GM21529 (cell line): ENCODE measurements at regions not wholly inside any gene's neighbourhood (a gene's known extent, or its start where the extent isn't known, plus 50 kb on each side); places are given as distances from the start of the nearest gene placed in this dataset.

ENCODE experiments used
- ATAC-seq: cut with Tn5 transposase; IDR thresholded peaks from one replicate; pipeline ENCODE4 v1.9.1; 2021; ENCODE audit not compliant: unreplicated experiment

DNA sequence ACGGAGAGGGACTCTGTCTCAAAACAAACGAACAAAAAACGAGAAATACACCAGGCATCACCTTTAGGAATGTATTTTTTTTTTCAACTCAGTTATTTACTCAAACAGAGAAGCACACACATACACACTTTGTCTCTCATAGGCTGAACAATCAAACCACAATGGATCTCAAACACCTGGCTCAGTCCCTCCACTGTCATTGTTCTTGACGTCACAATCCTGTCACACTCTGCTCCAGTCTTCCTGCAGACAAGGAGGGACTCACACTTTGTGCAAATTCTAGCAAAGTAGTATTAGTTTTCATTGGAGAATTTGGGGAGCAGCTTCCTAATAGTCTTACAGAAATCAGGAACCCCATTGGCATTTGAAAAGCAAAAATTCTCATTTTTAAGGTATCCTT, 727.8 kb downstream of the BCL11B start:
- ATAC-seq, result no peak

- no peak for ATAC-seq
Observed at GRCh38 chr14:98545181-98545580, 726.8 kb downstream of the BCL11B start.

DNA sequence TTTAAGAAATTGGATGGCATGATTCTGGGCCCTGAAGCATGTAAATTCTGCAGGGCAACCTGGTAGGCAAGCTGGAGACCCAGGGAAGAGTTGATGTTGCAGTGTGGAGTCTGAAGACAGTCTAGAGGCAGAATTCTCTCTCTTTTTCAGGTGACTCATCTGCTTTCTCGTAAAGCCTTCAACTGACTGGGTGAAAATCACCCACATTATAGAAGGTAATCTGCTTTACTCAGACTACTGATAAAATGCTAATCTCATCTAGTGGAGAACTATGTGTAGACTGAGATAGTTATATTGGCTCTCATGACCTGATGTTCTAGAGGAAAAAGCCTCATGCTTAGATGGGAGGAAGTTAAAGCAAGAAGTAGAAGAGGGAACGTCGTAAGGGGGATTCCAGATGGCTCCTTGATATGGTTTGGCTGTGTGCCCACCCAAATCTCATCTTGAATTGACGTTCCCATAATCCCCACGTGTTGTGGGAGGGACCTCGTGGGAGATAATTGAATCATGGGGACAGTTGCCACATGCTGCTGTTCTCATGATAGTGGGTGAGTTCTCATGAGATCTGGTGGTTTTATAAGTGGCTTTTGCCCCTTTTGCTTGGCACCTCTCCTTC, 723.8 kb downstream of the BCL11B start:
- ATAC-seq, result no peak

DNA sequence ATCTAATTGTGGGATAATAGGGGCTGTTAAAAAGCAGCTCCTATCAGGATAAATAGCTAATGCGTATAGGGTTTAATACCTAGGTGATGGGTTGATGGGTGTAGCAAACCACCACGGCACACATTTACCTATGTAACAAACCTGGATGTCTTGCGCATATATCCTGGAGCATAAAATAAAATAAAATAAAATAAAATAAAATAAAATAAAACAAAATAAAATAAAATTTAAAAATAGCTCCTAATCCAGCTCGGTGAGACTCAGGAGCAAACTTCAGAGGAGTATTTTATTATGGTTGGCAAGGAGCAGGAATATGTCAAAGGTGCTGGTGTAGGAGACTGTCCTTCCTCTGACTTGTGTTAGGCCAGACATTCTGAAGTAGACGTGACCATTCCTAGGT, 721.0 kb downstream of the BCL11B start:
- no peak for ATAC-seq

DNA sequence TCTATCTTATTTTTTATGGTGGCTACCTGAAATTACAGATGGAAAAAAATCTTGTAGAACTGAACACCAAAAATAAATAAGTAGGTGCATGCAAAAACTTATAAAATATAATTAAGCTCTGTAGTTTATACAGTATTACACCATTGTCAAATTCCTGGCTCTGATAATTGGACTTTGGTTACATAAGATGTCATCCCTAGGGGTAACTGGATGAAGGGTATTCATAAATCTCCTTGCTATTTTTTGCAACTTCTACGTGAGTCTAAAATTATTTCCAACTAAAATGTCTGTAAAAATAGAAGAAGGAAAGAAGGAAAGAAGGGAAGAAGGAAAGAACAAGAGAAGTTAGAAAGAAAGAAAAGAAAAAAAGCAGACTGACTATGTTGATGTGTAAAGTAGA, 716.6 kb downstream of the BCL11B start:
- ATAC-seq, result no peak

- ATAC-seq, result no peak
Observed at GRCh38 chr14:98564006-98564405, 708.0 kb downstream of the BCL11B start.

DNA sequence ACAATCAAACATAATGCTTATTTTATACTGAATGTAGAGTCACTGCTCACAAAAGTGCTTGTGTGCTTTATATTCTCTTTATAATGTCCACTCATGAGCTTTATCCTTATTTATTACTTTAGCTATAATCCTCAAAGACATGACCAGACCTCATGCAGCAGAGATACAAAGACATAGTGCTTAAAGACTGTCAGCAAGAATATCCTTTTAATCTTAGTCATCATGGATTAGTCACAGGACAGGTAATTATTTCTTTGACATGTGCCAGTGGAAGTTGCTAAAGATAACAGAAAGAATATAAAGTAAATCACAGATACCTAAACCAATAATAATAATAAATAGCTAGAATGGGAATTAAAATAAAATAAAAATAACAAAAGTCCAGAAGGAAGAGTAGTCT, 707.5 kb downstream of the BCL11B start:
- no peak for ATAC-seq

DNA sequence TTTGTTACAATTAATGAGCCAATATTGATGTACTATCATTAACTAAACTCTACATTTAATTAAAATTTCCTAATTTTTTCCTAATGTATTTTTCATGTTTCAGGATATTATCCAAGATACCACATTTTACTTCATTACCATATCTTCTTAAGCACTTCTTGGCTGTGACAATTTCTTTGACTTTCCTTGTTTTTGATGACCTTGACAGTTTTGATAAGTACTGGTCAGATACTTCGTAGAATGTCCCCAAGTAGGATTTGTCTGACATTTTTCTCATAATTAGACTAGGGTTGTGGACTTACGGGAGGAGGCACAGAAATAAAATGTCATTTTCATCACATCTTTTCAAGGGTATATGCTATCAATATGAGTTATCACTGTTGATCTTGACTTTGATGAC, 700.9 kb downstream of the BCL11B start:
- no peak for ATAC-seq

- ATAC-seq, result no peak
Observed at GRCh38 chr14:98573082-98573481, 698.9 kb downstream of the BCL11B start.

DNA sequence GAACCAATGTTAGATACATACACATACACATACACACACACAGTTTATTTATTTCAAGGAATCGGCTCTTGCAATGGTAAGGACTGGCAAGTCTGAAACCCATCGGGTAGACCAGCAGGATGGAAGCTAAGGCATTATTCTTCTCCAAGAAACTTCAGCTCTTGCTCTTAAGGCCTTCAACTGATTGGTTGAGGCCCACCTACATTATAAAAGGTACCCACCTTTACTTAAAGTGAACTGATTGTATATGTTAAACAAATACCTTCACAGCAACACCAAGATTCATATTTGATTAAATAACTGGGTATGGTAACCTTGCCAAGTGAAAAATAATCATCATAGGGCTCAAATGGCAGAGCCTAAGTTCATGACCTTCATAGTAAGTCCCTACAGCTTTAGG, 695.5 kb downstream of the BCL11B start:
- ATAC-seq, result no peak

DNA sequence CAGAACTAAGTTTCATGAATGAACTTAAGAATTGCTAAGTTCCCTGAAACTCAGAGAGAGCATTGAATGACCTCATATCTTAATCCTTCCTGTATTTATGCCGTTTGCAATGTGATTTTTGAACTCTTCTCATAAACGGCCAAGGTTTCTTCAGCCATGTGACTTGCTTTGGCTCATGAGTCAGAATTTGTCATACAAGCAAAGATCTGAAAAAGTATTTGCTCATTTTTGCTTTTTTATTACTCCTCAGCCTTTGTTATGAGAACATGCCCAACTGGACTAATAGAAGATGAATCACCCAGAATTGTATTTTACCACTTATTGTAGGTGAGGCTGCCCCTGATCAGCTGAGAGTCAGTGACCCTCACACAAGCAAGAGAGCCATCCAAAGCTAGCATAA, 693.8 kb downstream of the BCL11B start:
- no peak for ATAC-seq

DNA sequence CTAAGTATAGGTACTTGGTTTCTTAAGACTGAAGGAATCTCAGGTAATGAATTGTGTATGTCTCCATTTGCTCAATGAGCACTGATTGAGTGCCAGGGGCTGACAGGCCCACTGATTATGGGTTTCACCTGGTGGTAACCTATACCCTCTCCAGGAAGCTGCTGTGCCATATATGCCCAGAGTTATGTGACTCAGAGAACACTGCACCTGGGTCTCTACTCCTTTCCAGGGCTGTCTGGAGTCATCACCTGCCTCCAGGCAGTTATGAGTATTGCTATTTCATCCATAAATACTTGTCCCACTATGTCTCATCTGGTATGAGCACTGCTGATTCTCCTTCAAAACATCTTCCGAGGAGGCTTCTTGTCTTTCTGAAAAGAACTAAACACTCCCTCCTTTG, 692.9 kb downstream of the BCL11B start:
- no peak for ATAC-seq

DNA sequence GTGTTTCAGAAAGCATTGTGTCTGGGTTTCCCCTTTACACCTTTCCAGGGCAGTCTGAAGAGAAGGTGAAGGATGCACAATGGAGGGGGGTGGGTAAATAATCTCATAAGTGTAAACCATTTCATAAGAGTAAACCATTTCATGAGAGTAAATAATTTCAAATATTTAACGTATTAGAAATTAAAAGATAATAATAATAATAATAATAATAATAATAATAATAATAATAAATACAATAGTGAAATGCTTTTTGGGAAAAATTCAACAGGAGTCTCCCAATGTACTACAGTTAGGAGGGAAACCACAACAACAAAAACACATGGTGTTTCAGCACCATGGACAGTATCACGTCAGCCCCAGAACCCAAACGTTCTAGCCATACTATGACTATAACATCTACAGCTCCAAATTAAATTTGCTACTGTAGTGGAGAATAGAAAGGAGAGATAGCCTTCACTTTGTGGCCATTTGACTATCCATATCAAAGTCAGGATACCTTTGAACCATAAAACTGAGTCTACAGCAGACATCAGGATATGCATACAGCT, 691.8 kb downstream of the BCL11B start:
- no peak for ATAC-seq

DNA sequence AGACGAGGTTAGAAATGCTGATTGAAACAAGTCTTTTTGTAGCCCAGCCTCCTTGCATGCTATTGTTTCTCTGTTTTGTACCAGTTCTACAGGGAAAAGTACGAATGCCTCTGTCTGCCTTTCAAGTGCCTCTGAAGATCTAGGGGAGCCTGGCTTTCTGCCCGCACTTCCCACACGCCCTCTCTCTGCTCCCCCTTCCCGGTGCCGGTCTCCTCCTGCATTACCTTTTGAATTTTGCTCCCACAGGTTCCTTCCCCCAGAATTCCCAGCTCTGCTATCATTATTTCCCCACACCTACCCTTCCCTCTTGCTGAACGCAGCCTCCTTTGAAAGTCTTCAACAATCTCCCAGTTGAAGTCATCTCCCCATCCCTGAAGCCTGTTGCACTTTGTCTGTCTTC, 689.7 kb downstream of the BCL11B start:
- ATAC-seq, result no peak

DNA sequence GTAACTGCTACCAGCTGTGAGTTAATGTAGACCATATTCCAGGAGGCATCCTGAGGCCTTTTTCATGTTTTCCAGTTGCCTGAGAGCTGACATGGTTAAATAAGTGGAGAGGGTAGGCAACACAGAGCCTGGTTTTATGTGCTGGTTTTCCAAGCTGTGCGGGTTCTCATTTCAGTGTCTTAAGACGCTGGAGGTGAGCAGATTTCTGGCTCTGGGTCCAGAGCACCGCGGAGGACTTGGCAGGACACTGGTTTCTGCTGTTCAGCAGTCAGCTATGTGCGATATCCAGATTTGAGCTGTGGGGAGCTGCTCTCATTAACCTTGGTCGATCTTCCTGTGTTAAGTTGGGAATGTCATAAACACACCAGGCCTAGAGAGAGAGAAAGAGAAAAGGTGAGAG, 680.8 kb downstream of the BCL11B start:
- ATAC-seq, result no peak

GRCh38 chr14:98592611-98593170, 679.3 kb downstream of the BCL11B start:
- ATAC-seq, result no peak

- ATAC-seq, result no peak
Observed at GRCh38 chr14:98593361-98593761, 678.6 kb downstream of the BCL11B start.

- no peak for ATAC-seq
Observed at GRCh38 chr14:98594156-98594555, 677.8 kb downstream of the BCL11B start.

GRCh38 chr14:98598576-98598975, 673.4 kb downstream of the BCL11B start:
- ATAC-seq, result no peak

GRCh38 chr14:98599082-98599481, 672.9 kb downstream of the BCL11B start:
- no peak for ATAC-seq

DNA sequence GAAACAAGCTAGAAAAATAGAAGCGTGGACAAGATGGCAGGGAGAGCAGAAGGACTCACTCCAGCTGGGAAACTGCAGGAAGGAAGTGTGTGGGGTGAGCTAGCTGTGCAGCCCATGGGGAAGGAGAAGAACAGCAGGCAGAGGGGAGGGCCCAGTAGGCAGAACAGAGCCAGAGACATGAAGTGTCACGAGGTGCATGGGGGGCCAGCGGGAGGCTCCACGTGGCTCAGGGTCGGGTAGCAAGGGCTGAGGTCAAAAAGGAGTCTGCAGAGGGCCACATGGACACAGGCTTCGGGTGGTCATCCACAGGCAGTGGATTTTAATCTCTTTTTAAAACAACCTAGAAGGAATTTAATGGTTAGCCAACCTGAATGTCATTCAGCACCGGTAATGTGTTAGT, 669.0 kb downstream of the BCL11B start:
- no peak for ATAC-seq

DNA sequence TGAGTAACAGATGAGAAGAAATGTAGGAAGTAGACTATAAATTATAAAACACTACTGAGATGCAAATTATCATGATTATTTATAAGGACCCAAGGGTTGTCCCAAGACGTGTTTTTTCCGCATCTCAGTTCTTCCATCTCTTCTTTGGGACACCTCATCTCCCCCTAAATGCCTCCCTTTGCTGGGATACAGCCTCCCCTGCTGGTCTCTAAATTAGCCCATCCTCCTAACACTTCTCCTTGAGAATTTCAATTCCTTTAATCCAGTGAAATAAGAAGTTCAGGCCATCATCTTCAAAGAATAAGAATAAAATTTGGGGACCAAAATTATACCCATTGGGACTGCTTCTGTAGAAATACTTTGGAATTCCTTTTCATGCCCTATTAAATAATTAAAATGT, 667.0 kb downstream of the BCL11B start:
- ATAC-seq, result no peak

- no peak for ATAC-seq
Observed at GRCh38 chr14:98606041-98606640, 665.9 kb downstream of the BCL11B start.
